GM23338 (cell line): ENCODE measurements at regions not wholly inside any gene's neighbourhood (a gene's known extent, or its start where the extent isn't known, plus 50 kb on each side); places are given as distances from the start of the nearest gene placed in this dataset.
"Not testable (repeated sequence)": the region's sequence is repeated elsewhere in the genome, so short reads cannot be mapped to it uniquely, and the experiment has no call there.

Experiments
- CREB1 ChIP-seq: fragments of 250-450 bp; sonication (Bioruptor Pico); IDR thresholded peaks from 2 replicates; pipeline ENCODE4 v1.5.0; 2020; ENCODE audit warnings: low read depth, mild to moderate bottlenecking, moderate library complexity
- EZH2 ChIP-seq: fragments of 200-600 bp; sonication (generic); IDR thresholded peaks from one replicate; pipeline ENCODE4 v1.8.0; 2017; ENCODE audit warnings: antibody characterized with exemption, mild to moderate bottlenecking, low read depth; ENCODE audit not compliant: unreplicated experiment
- EZH2phosphoT487 ChIP-seq: fragments of 200-600 bp; sonication (generic); IDR thresholded peaks from one replicate; pipeline ENCODE4 v1.8.1; 2018; ENCODE audit warnings: antibody characterized with exemption; ENCODE audit not compliant: unreplicated experiment
- JUNB ChIP-seq: IDR thresholded peaks from one replicate; pipeline ENCODE4 v1.6.1; 2016; ENCODE audit warnings: antibody characterized with exemption; ENCODE audit not compliant: unreplicated experiment
- POLR2AphosphoS5 ChIP-seq: IDR thresholded peaks from 2 replicates; pipeline ENCODE4 v1.6.1; 2016; ENCODE audit warnings: antibody characterized with exemption, low read depth
- REST ChIP-seq: IDR thresholded peaks from one replicate; pipeline ENCODE4 v1.6.1; 2018; ENCODE audit warnings: antibody characterized with exemption; ENCODE audit not compliant: unreplicated experiment
- ZNF114 ChIP-seq: fragments of 250-450 bp; sonication (Bioruptor Pico); IDR thresholded peaks from 2 replicates; pipeline ENCODE4 v1.5.0; 2020; ENCODE audit warnings: mild to moderate bottlenecking, moderate library complexity
- ZNF331 ChIP-seq: fragments of 250-450 bp; sonication (Bioruptor Pico); IDR thresholded peaks from 2 replicates; pipeline ENCODE4 v1.5.0; 2020; ENCODE audit warnings: low read depth, mild to moderate bottlenecking, moderate library complexity
- TF ChIP-seq, protein P1 (sequence below), 2 experiments: fragments of 200-600 bp in 1 of 2; sonication (generic) in 1 of 2; conservative IDR thresholded peaks; 2 replicates each; pipeline versions ENCODE4 v1.5.1 to v1.6.1; 2016 to 2017; ENCODE audit warnings: antibody characterized with exemption in 2 of 2, low read depth in 2 of 2, mild to moderate bottlenecking in 2 of 2, moderate library complexity in 1 of 2
- TF ChIP-seq, protein P2 (sequence below): IDR thresholded peaks from 2 replicates; pipeline ENCODE4 v1.6.1; 2016; ENCODE audit warnings: antibody characterized with exemption

DNA sequence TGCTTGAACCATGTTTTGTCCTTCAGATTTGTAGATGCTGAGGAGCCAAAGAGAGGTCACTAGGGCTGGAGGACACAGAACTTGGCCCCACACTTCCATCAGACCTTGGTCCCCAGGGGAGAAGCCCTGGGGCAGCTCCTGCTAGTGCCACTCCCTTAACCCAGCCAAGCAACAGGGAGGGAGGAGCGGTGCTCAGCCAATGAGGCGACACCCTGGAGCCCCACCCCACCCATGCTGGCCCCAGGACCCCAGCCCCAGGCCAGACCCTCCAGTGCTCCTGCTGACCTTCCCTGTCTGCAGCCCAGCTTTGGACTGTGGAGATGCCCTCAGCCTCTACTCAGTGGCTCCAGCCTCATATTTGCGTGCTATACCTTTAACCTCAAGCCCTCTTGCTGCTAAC lies 942.4 kb downstream of the SPATA31A6 start:
- TF ChIP-seq, protein P1, sequence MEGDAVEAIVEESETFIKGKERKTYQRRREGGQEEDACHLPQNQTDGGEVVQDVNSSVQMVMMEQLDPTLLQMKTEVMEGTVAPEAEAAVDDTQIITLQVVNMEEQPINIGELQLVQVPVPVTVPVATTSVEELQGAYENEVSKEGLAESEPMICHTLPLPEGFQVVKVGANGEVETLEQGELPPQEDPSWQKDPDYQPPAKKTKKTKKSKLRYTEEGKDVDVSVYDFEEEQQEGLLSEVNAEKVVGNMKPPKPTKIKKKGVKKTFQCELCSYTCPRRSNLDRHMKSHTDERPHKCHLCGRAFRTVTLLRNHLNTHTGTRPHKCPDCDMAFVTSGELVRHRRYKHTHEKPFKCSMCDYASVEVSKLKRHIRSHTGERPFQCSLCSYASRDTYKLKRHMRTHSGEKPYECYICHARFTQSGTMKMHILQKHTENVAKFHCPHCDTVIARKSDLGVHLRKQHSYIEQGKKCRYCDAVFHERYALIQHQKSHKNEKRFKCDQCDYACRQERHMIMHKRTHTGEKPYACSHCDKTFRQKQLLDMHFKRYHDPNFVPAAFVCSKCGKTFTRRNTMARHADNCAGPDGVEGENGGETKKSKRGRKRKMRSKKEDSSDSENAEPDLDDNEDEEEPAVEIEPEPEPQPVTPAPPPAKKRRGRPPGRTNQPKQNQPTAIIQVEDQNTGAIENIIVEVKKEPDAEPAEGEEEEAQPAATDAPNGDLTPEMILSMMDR (conservative IDR thresholded peaks at IDR 0.05; ENCODE audit: low read depth in 2 of 2) = not testable (repeated sequence)
- not testable (repeated sequence) for TF ChIP-seq ZNF114; EZH2; REST; ZNF331 (CRISPR knock-in tag); POLR2AphosphoS5; EZH2phosphoT487; JUNB; CREB1 (CRISPR knock-in tag)
- TF ChIP-seq, protein P2, sequence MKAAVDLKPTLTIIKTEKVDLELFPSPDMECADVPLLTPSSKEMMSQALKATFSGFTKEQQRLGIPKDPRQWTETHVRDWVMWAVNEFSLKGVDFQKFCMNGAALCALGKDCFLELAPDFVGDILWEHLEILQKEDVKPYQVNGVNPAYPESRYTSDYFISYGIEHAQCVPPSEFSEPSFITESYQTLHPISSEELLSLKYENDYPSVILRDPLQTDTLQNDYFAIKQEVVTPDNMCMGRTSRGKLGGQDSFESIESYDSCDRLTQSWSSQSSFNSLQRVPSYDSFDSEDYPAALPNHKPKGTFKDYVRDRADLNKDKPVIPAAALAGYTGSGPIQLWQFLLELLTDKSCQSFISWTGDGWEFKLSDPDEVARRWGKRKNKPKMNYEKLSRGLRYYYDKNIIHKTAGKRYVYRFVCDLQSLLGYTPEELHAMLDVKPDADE = not testable (repeated sequence)
